ENCODE measurements at regions not wholly inside any gene's neighbourhood (a gene's known extent, or its start where the extent isn't known, plus 50 kb on each side); places are given as distances from the start of the nearest gene placed in this dataset.

- no peak overlapping the region for H3K9ac ChIP-seq (ENCODE audit: low read depth, low read length)
- H3K36me3 ChIP-seq (ENCODE audit: insufficient read depth, low read length) = no peaks in the 10 kb centered on the region
- H3K4me3 ChIP-seq (ENCODE audit: low read length) = no peak overlapping the region
- H3K4me1 ChIP-seq (ENCODE audit: insufficient read depth, low read length) = no peaks in the 10 kb centered on the region; the same call in 1 of the 2 replicates
- 76% methylated on average over 5 of the region's 6 CpGs for WGBS
- no peaks in the 10 kb centered on the region for H3K27me3 ChIP-seq (ENCODE audit: insufficient read depth, low read length)
- H3K27ac ChIP-seq (ENCODE audit: low read depth, low read length) = no peak overlapping the region
- no peaks in the 10 kb centered on the region for H3K9me3 ChIP-seq (ENCODE audit: insufficient read depth, low read depth, low read length)
Measured at GRCh38 chr4:186949847-186950246, 226.2 kb upstream of the FAT1 start.

DNA sequence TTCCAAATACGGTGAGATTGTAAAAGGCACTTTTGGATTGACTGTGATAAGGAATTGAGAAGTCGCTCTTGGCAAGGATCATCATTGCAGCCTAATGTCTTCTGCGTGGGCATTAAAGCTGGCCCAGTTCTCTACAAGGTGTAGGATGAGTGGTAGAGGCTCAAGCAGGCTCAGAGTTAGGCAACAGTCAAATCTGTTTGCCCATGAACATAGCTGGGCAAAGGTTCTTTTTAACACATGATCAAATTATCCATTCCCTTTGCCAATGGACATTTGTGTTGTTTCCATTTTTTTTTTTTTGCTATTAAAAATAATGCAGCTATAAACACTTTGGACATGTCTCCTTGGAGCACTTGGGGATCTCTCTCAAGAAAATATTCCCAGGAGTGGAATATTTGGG lies 229.1 kb upstream of the FAT1 start:
- Histone ChIP-seq H3K4me3 (ENCODE audit: low read length) (no peak overlapping the region), H3K4me1 (ENCODE audit: insufficient read depth, low read length) (no peaks in the 10 kb centered on the region; the same call in 1 of the 2 replicates), H3K27ac (ENCODE audit: low read depth, low read length) (no peak overlapping the region), H3K9me3 (ENCODE audit: insufficient read depth, low read depth, low read length) (no peaks in the 10 kb centered on the region), H3K9ac (ENCODE audit: low read depth, low read length) (no peak overlapping the region), H3K27me3 (ENCODE audit: insufficient read depth, low read length) (no peaks in the 10 kb centered on the region), H3K36me3 (ENCODE audit: insufficient read depth, low read length) (no peaks in the 10 kb centered on the region)
- 94% methylated on average over 3 of the region's 3 CpGs for WGBS

GRCh38 chr4:186953599-186954260 lies 230.1 kb upstream of the FAT1 start:
- Histone ChIP-seq H3K9ac (ENCODE audit: low read depth, low read length) (no peak overlapping the region), H3K27me3 (ENCODE audit: insufficient read depth, low read length) (no peaks in the 10 kb centered on the region), H3K4me3 (ENCODE audit: low read length) (no peak overlapping the region), H3K9me3 (ENCODE audit: insufficient read depth, low read depth, low read length) (no peaks in the 10 kb centered on the region), H3K27ac (ENCODE audit: low read depth, low read length) (no peak overlapping the region), H3K4me1 (ENCODE audit: insufficient read depth, low read length) (no peaks in the 10 kb centered on the region), H3K36me3 (ENCODE audit: insufficient read depth, low read length) (no peaks in the 10 kb centered on the region)
- 95% methylated on average over 13 of the region's 13 CpGs for WGBS

DNA sequence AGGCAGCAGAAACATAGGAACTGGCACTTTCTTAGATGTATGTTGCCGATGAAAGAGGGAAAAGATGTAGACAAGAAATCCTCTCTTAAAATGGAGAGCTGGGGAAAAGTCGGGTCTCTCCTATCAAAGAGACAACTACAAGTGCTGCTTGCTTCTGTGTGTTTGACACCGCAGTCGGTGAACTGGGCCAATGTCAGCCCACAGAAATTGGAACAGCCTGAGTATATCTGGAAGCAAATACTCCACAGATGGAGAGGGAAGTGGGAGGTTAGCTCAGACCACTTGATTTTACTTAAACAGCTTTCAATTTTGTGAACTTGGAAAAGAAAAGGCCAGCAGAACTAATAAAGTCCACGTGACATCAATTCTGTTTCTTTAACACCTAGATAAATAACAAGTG lies 230.9 kb upstream of the FAT1 start:
- Histone ChIP-seq H3K9me3 (ENCODE audit: insufficient read depth, low read depth, low read length) (no peaks in the 10 kb centered on the region), H3K4me1 (ENCODE audit: insufficient read depth, low read length) (no peaks in the 10 kb centered on the region), H3K27ac (ENCODE audit: low read depth, low read length) (no peak overlapping the region), H3K4me3 (ENCODE audit: low read length) (no peak overlapping the region), H3K27me3 (ENCODE audit: insufficient read depth, low read length) (no peaks in the 10 kb centered on the region), H3K9ac (ENCODE audit: low read depth, low read length) (no peak overlapping the region), H3K36me3 (ENCODE audit: insufficient read depth, low read length) (no peaks in the 10 kb centered on the region)
- 98% methylated on average over 5 of the region's 5 CpGs for WGBS

- WGBS = 96% methylated on average over 7 of the region's 7 CpGs
- Histone ChIP-seq H3K36me3 (ENCODE audit: insufficient read depth, low read length) (no peaks in the 10 kb centered on the region), H3K4me3 (ENCODE audit: low read length) (no peak overlapping the region), H3K27me3 (ENCODE audit: insufficient read depth, low read length) (no peaks in the 10 kb centered on the region), H3K9ac (ENCODE audit: low read depth, low read length) (no peak overlapping the region), H3K27ac (ENCODE audit: low read depth, low read length) (no peak overlapping the region), H3K4me1 (ENCODE audit: insufficient read depth, low read length) (no peaks in the 10 kb centered on the region), H3K9me3 (ENCODE audit: insufficient read depth, low read depth, low read length) (no peaks in the 10 kb centered on the region)
Measured at GRCh38 chr4:186954956-186955355, 231.3 kb upstream of the FAT1 start.

DNA sequence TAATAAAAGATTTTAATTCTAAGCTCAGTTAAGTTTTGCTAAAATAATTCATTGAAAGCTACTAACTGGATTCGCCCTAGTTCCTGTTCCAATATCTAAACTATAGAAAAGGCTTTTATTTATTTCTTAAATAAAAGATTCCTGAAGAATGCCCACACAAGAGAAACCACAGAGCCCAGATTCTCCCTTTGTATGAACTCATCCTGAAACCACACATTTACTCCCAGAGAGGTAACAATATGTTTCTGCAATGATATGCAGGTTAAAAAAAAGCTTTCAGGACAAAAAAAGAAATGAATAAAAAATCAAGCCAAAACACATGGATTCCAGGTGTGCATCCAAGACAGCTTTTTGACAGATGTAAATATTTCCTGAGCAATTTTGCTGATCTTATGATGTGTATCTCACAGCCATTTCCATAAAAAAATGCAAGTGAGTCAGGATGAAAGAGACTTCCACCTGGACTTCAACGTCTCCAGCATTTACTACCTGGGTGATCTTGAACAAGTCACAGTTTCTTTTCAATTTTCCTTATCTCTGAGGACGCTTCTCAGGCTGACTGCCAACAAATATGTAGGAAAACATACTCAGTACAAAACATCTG lies 234.4 kb upstream of the FAT1 start:
- WGBS = 95% methylated on average over 2 of the region's 3 CpGs
- H3K9me3 ChIP-seq (ENCODE audit: insufficient read depth, low read depth, low read length) = no peaks in the 10 kb centered on the region
- no peak overlapping the region for H3K27ac ChIP-seq (ENCODE audit: low read depth, low read length)
- H3K4me3 ChIP-seq (ENCODE audit: low read length) = no peak overlapping the region
- no peaks in the 10 kb centered on the region for H3K4me1 ChIP-seq (ENCODE audit: insufficient read depth, low read length)
- H3K27me3 ChIP-seq (ENCODE audit: insufficient read depth, low read length) = no peaks in the 10 kb centered on the region
- no peak overlapping the region for H3K9ac ChIP-seq (ENCODE audit: low read depth, low read length)
- no peaks in the 10 kb centered on the region for H3K36me3 ChIP-seq (ENCODE audit: insufficient read depth, low read length)

GRCh38 chr4:186958726-186959350 lies 235.2 kb upstream of the FAT1 start:
- Histone ChIP-seq H3K27me3 (ENCODE audit: insufficient read depth, low read length) (no peaks in the 10 kb centered on the region), H3K4me1 (ENCODE audit: insufficient read depth, low read length) (no peaks in the 10 kb centered on the region), H3K4me3 (ENCODE audit: low read length) (no peak overlapping the region), H3K9me3 (ENCODE audit: insufficient read depth, low read depth, low read length) (no peaks in the 10 kb centered on the region), H3K9ac (ENCODE audit: low read depth, low read length) (no peak overlapping the region), H3K36me3 (ENCODE audit: insufficient read depth, low read length) (no peaks in the 10 kb centered on the region), H3K27ac (ENCODE audit: low read depth, low read length) (no peak overlapping the region)
- 84% methylated on average over 9 of the region's 9 CpGs for WGBS

GRCh38 chr4:186979961-186980745 lies 256.5 kb upstream of the FAT1 start:
- Histone ChIP-seq H3K27ac (ENCODE audit: low read depth, low read length) (no peak overlapping the region), H3K9me3 (ENCODE audit: insufficient read depth, low read depth, low read length) (no peaks in the 10 kb centered on the region), H3K4me1 (ENCODE audit: insufficient read depth, low read length) (peaks cover 15% of the 10 kb centered on the region), H3K36me3 (ENCODE audit: insufficient read depth, low read length) (no peaks in the 10 kb centered on the region), H3K9ac (ENCODE audit: low read depth, low read length) (no peak overlapping the region), H3K27me3 (ENCODE audit: insufficient read depth, low read length) (no peaks in the 10 kb centered on the region), H3K4me3 (ENCODE audit: low read length) (no peak overlapping the region)
- WGBS = 78% methylated on average over 11 of the region's 12 CpGs

GRCh38 chr4:186981161-186981560 lies 257.5 kb upstream of the FAT1 start:
- Histone ChIP-seq H3K27me3 (ENCODE audit: insufficient read depth, low read length) (no peaks in the 10 kb centered on the region), H3K36me3 (ENCODE audit: insufficient read depth, low read length) (no peaks in the 10 kb centered on the region)
- 100% methylated on average over 1 of the region's 2 CpGs for WGBS

DNA sequence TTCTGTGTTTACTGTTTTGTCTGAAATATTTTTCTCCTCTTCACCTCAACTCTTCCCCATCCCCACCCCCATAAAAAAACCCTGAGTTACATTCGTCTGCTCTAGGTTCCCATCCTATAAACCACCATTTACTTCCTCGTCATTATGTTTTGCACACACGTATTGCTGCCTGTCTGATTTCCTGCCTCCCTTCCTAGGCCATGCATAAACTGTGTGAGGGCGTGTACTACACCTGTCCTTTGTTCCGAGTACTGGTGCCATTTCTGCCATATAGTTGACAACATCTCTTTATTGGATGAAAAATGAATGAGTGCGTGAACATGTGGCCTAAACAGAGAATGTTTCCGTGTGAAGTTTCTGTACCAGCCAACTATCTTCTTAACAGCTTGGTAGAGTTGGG lies 258.5 kb upstream of the FAT1 start:
- Histone ChIP-seq H3K4me3 (ENCODE audit: low read length) (no peak overlapping the region), H3K9me3 (ENCODE audit: insufficient read depth, low read depth, low read length) (no peaks in the 10 kb centered on the region), H3K27me3 (ENCODE audit: insufficient read depth, low read length) (no peaks in the 10 kb centered on the region), H3K9ac (ENCODE audit: low read depth, low read length) (no peak overlapping the region), H3K27ac (ENCODE audit: low read depth, low read length) (no peak overlapping the region), H3K36me3 (ENCODE audit: insufficient read depth, low read length) (no peaks in the 10 kb centered on the region), H3K4me1 (ENCODE audit: insufficient read depth, low read length) (peaks cover 15% of the 10 kb centered on the region)
- WGBS = 95% methylated on average over 7 of the region's 7 CpGs

More at GRCh38 chr4:186981161-186981560, 257.5 kb upstream of the FAT1 start:
- H3K9me3 ChIP-seq (ENCODE audit: insufficient read depth, low read depth, low read length) = no peaks in the 10 kb centered on the region
- H3K27ac ChIP-seq (ENCODE audit: low read depth, low read length) = no peak overlapping the region
- H3K9ac ChIP-seq (ENCODE audit: low read depth, low read length) = no peak overlapping the region
- H3K4me1 ChIP-seq (ENCODE audit: insufficient read depth, low read length) = peaks cover 15% of the 10 kb centered on the region
- H3K4me3 ChIP-seq (ENCODE audit: low read length) = no peak overlapping the region

GRCh38 chr4:186984105-186984644 lies 260.5 kb upstream of the FAT1 start:
- Histone ChIP-seq H3K36me3 (ENCODE audit: insufficient read depth, low read length) (no peaks in the 10 kb centered on the region), H3K27ac (ENCODE audit: low read depth, low read length) (no peak overlapping the region), H3K4me1 (ENCODE audit: insufficient read depth, low read length) (peaks cover 15% of the 10 kb centered on the region), H3K9ac (ENCODE audit: low read depth, low read length) (no peak overlapping the region), H3K4me3 (ENCODE audit: low read length) (no peak overlapping the region), H3K9me3 (ENCODE audit: insufficient read depth, low read depth, low read length) (no peaks in the 10 kb centered on the region), H3K27me3 (ENCODE audit: insufficient read depth, low read length) (no peaks in the 10 kb centered on the region)
- 82% methylated on average over 7 of the region's 7 CpGs for WGBS

All from HUES64 (cell line).